ENCODE measurements at regions not wholly inside any gene's neighbourhood (a gene's known extent, or its start where the extent isn't known, plus 50 kb on each side); places are given as distances from the start of the nearest gene placed in this dataset.
A peak's percentile ranks its signal among the peaks of the same experiment; 100 is the strongest.

DNA sequence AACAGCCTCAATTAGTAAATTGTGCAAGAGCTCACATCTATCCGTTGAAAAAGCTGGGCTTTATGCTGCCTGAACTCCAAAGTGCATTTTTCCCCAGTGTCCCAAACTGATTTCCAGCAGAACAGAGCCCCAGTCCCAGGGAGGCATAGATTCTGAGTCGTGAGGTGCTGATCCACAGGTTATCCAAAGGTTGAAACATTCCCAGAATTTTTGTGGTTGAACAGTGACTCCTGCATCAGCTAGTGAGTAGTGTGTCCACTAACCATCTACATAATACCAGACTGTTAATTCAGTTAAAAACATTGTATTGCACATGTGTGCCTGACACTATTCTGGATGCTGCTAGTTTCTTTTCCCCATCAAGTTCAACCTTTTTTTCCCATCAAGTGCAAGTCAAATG, 761.5 kb downstream of the GATA3 start:
- peak; percentile 34 for DNase-seq (ENCODE audit: low spot score)
- H3K27ac ChIP-seq: no peak overlapping the region
- TF ChIP-seq, protein P1, sequence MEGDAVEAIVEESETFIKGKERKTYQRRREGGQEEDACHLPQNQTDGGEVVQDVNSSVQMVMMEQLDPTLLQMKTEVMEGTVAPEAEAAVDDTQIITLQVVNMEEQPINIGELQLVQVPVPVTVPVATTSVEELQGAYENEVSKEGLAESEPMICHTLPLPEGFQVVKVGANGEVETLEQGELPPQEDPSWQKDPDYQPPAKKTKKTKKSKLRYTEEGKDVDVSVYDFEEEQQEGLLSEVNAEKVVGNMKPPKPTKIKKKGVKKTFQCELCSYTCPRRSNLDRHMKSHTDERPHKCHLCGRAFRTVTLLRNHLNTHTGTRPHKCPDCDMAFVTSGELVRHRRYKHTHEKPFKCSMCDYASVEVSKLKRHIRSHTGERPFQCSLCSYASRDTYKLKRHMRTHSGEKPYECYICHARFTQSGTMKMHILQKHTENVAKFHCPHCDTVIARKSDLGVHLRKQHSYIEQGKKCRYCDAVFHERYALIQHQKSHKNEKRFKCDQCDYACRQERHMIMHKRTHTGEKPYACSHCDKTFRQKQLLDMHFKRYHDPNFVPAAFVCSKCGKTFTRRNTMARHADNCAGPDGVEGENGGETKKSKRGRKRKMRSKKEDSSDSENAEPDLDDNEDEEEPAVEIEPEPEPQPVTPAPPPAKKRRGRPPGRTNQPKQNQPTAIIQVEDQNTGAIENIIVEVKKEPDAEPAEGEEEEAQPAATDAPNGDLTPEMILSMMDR (conservative IDR thresholded peaks at IDR 0.05; ENCODE audit: low read depth): no peak
- POLR2A ChIA-PET (ENCODE audit: low non-redundant PET): no interaction called here
- CTCF ChIA-PET: interaction anchor here (0.5 kb wide), 1 partner anchor 408 kb away, joined by 3 read pairs; no protein-coding TSS in a partner anchor

DNA sequence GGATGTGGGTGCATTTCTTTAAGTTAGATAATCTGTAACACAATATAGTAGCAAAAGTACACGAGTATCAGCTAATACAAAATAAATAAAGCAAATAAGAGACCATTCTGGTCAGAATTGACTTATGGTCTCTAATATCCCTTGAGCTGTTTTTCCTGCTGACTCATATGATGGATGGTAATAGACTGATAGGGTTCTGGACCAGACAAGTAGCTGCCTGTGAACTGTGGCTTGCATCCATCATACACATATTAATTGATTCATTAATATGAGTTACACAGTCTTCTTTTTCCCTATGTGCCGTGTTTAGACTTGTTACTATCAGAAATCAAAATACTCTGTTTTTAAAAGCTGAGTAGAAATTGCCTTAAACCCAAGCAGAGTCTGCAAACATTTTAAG, 762.8 kb downstream of the GATA3 start:
- TF ChIP-seq, protein P1 (conservative IDR thresholded peaks at IDR 0.05; ENCODE audit: low read depth): no peak
- peak; percentile 63 for DNase-seq (ENCODE audit: low spot score)
- ChIA-PET CTCF (interaction anchor here (0.6 kb wide), 2 partner anchors 396 to 497 kb away, joined by 3 read pairs; no protein-coding TSS in a partner anchor), POLR2A (ENCODE audit: low non-redundant PET) (no interaction called here)
- H3K27ac ChIP-seq: no peak overlapping the region

GRCh38 chr10:8825611-8826010, 771.1 kb downstream of the GATA3 start:
- POLR2A ChIA-PET (ENCODE audit: low non-redundant PET): no interaction called here
- no peak overlapping the region for H3K27ac ChIP-seq
- peak; percentile 25 for DNase-seq (ENCODE audit: low spot score)
- CTCF ChIA-PET: no interaction called here
- TF ChIP-seq, protein P1 (conservative IDR thresholded peaks at IDR 0.05; ENCODE audit: low read depth): no peak

DNA sequence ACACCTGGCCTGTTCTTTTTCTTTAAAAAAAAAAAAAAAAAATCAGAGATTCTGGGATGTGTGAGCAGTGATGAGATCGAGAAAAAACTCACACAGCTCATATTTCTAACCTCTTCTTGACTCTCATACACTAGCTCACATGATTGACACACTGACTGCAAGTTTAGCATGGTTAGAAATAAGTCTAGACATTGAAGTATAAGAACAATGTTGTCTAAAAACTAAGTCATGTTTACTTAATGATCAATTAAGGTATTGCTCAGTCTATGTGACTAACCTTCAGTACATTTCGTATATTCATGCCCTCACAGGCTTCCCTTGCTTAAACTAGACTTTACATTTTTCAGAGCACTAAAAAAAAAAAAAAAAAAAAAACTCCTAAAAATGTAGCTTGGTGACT, 775.1 kb downstream of the GATA3 start:
- peak overlapping the region; percentile 45; the same call in 1 of the 2 replicates for H3K27ac ChIP-seq
- DNase-seq (ENCODE audit: low spot score): peak; percentile 73
- CTCF ChIA-PET: interaction anchor here (0.6 kb wide), 1 partner anchor 136 kb away, joined by 5 read pairs; no protein-coding TSS in a partner anchor
- TF ChIP-seq, protein P1 (conservative IDR thresholded peaks at IDR 0.05; ENCODE audit: low read depth): no peak
- POLR2A ChIA-PET (ENCODE audit: low non-redundant PET): interaction anchor here (0.6 kb wide), 2 partner anchors 309 to 769 kb away, joined by 6 to 8 read pairs; no protein-coding TSS in a partner anchor

DNA sequence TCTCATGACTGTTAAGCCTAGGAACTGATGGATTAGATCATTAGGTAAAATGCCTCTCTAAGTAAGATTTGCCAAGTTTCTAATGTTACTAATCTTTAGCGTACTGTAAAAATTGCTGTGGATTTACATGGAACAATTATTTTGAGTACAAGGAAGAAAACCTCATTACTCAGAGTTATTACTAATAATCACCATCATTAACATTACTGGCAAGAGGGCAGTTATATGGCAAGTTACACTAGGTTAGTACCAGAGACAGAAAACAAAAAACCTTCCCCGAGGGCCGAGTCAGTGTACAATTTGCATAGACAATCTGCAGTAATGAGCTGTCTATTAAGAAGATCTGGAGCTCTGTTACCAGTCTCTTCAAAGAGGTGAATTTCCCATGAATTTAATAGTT, 775.6 kb downstream of the GATA3 start:
- TF ChIP-seq, protein P1 (conservative IDR thresholded peaks at IDR 0.05; ENCODE audit: low read depth): no peak
- CTCF ChIA-PET: interaction anchor here (0.5 to 0.6 kb wide), 3 partner anchors 136 to 897 kb away, joined by 3 to 5 read pairs (median 3); no protein-coding TSS in a partner anchor
- no peak for DNase-seq (ENCODE audit: low spot score)
- POLR2A ChIA-PET (ENCODE audit: low non-redundant PET): interaction anchor here (0.6 kb wide), 2 partner anchors 310 to 769 kb away, joined by 6 to 8 read pairs; no protein-coding TSS in a partner anchor
- no peak overlapping the region for H3K27ac ChIP-seq

DNA sequence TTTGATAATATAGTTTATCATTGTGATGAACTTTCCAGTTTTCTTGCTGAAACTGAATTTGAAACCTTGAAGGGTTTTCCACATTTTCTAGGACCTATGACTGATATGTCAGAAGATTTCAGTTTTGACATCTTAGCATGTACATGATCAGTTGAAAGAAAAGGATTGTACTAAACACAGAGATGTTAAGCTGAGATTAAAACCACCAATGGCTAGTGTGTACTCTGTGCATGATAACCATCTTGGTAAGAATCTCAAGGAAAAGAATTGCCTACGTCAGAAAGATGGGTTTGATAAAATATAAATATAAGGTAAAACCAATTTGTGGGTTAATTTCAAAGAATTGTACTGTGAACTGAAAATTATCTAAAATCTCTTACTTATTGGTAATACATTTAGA, 776.4 kb downstream of the GATA3 start:
- CTCF ChIA-PET: interaction anchor here (0.5 kb wide), 1 partner anchor 139 kb away, joined by 3 read pairs; no protein-coding TSS in a partner anchor
- POLR2A ChIA-PET (ENCODE audit: low non-redundant PET): no interaction called here
- TF ChIP-seq, protein P1 (conservative IDR thresholded peaks at IDR 0.05; ENCODE audit: low read depth): no peak
- no peak for DNase-seq (ENCODE audit: low spot score)
- H3K27ac ChIP-seq: no peak overlapping the region

Data from RWPE1 (cell line).